ENCODE measurements at regions not wholly inside any gene's neighbourhood (a gene's known extent, or its start where the extent isn't known, plus 50 kb on each side); places are given as distances from the start of the nearest gene placed in this dataset.

GRCh38 chr12:43099691-43100163 is 452.3 kb downstream of the ADAMTS20 start:
- no peaks in the 10 kb centered on the region for H3K79me2 ChIP-seq (ENCODE audit: control insufficient read depth, insufficient read depth, low read length)
- H3K9me1 ChIP-seq (ENCODE audit: control insufficient read depth, extremely low read depth, insufficient read depth, low read length), result no peaks in the 10 kb centered on the region
- FAIRE-seq (no peak), DNase-seq (ENCODE audit: low read depth, low spot score) (no peak)
- no peaks in the 10 kb centered on the region for H3K4me1 ChIP-seq (ENCODE audit: control insufficient read depth, extremely low read depth, insufficient read depth, low read length)
- H3K27ac ChIP-seq (ENCODE audit: control insufficient read depth, insufficient read depth, low read length), result no peak overlapping the region
- H3K27me3 ChIP-seq (ENCODE audit: control insufficient read depth, extremely low read depth, insufficient read depth, low read length), result no peaks in the 10 kb centered on the region
- no peaks in the 10 kb centered on the region for H3K36me3 ChIP-seq (ENCODE audit: control insufficient read depth in 2 of 2, extremely low read depth in 1 of 2, insufficient read depth in 2 of 2, low read length in 2 of 2)
- H4K20me1 ChIP-seq (ENCODE audit: control insufficient read depth, extremely low read depth, insufficient read depth, low read length), result no peaks in the 10 kb centered on the region
- H3K4me2 ChIP-seq (ENCODE audit: control insufficient read depth, extremely low read depth, insufficient read depth, low read depth, low read length), result no peak overlapping the region
- no peak overlapping the region for H3K4me3 ChIP-seq (ENCODE audit: control insufficient read depth in 2 of 3, extremely low read depth in 1 of 3, insufficient read depth in 2 of 3, low read depth in 1 of 3, low read length in 3 of 3)
- peak overlapping the region; percentile 42 for H2AFZ ChIP-seq (ENCODE audit: control insufficient read depth, low read length)
- no peak overlapping the region for H3K9ac ChIP-seq (ENCODE audit: control insufficient read depth, extremely low read depth, insufficient read depth, low read length)
- TF ChIP-seq CTCF (optimal IDR thresholded peaks at IDR 0.05 in 1 of 3, IDR thresholded peaks at IDR 0.05 in 1 of 3, conservative IDR thresholded peaks at IDR 0.05 in 1 of 3; ENCODE audit: extremely low read depth in 1 of 3, insufficient read depth in 2 of 3, low read length in 3 of 3), result no peak
- TF ChIP-seq EZH2 (IDR thresholded peaks at IDR 0.05; ENCODE audit: low read length), result no peak
- dilution Hi-C loops (cut with MboI; ENCODE audit: extremely low pct_ligation_motif_present, low sequenced_read_pairs), result no loop called here
- no peaks in the 10 kb centered on the region for H3K9me3 ChIP-seq (ENCODE audit: control insufficient read depth, low read depth, low read length)

GRCh38 chr12:43098766-43099550 is 453.0 kb downstream of the ADAMTS20 start:
- Histone ChIP-seq H3K4me2 (ENCODE audit: control insufficient read depth, extremely low read depth, insufficient read depth, low read depth, low read length) (no peak overlapping the region), H3K27ac (ENCODE audit: control insufficient read depth, insufficient read depth, low read length) (no peak overlapping the region), H3K79me2 (ENCODE audit: control insufficient read depth, insufficient read depth, low read length) (no peaks in the 10 kb centered on the region), H3K9ac (ENCODE audit: control insufficient read depth, extremely low read depth, insufficient read depth, low read length) (no peak overlapping the region), H3K27me3 (ENCODE audit: control insufficient read depth, extremely low read depth, insufficient read depth, low read length) (no peaks in the 10 kb centered on the region), H3K9me3 (ENCODE audit: control insufficient read depth, low read depth, low read length) (no peaks in the 10 kb centered on the region), H3K9me1 (ENCODE audit: control insufficient read depth, extremely low read depth, insufficient read depth, low read length) (no peaks in the 10 kb centered on the region), H3K4me1 (ENCODE audit: control insufficient read depth, extremely low read depth, insufficient read depth, low read length) (no peaks in the 10 kb centered on the region), H3K36me3 (ENCODE audit: control insufficient read depth in 2 of 2, extremely low read depth in 1 of 2, insufficient read depth in 2 of 2, low read length in 2 of 2) (no peaks in the 10 kb centered on the region), H3K4me3 (ENCODE audit: control insufficient read depth in 2 of 3, extremely low read depth in 1 of 3, insufficient read depth in 2 of 3, low read depth in 1 of 3, low read length in 3 of 3) (no peak overlapping the region), H2AFZ (ENCODE audit: control insufficient read depth, low read length) (no peak overlapping the region), H4K20me1 (ENCODE audit: control insufficient read depth, extremely low read depth, insufficient read depth, low read length) (no peaks in the 10 kb centered on the region)
- DNase-seq (ENCODE audit: low read depth, low spot score) (no peak), FAIRE-seq (no peak)
- TF ChIP-seq EZH2 (IDR thresholded peaks at IDR 0.05; ENCODE audit: low read length) (no peak), CTCF (optimal IDR thresholded peaks at IDR 0.05 in 1 of 3, IDR thresholded peaks at IDR 0.05 in 1 of 3, conservative IDR thresholded peaks at IDR 0.05 in 1 of 3; ENCODE audit: extremely low read depth in 1 of 3, insufficient read depth in 2 of 3, low read length in 3 of 3) (no peak)
- dilution Hi-C loops (cut with MboI; ENCODE audit: extremely low pct_ligation_motif_present, low sequenced_read_pairs), result no loop called here

Data from keratinocyte (primary cell).